Femur (tissue), 1 donor: ENCODE measurements at regions not wholly inside any gene's neighbourhood (a gene's known extent, or its start where the extent isn't known, plus 50 kb on each side); places are given as distances from the start of the nearest gene placed in this dataset.

Source experiments
- DNase-seq: peaks from one replicate; pipeline ENCODE4 v3.0.0-alpha.2; 2017

DNA sequence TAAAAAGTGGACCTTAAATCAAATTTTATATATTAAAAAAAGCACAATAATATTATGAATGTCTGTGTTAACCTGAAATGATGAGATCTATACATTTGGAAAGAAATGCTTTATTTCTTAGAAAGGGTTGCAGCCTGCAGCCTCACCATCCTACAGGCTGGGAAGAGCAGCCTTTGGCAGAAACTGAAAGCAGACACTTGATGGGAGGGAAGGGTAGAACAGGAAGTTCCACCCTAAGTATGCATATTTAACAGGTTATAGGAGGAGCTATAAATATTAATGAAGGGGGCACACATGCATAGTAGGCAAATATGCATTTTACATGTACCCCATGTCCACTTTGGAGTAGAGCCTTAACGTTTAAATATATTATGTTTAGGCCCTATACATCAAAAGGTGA, 498.0 kb downstream of the FLRT2 start:
- DNase-seq: no peak

DNA sequence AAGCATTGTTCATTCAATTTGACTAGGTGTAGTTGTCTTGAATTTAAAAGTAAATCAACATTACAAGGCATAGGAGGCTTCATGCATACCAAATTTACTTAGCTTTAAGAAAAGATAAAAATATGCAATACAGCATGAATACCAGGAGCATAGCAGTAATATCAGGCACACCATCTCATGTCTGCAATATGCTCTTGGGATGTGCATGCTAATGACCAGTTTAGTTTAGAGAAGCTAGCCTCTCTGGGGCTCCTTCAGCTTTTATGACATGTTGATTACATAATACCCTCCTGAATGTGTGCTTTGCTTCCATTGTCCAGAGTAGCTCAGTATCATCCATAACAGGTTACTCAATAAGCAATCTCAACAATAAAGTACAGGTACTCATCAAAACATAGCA, 497.2 kb downstream of the FLRT2 start:
- DNase-seq: no peak

DNA sequence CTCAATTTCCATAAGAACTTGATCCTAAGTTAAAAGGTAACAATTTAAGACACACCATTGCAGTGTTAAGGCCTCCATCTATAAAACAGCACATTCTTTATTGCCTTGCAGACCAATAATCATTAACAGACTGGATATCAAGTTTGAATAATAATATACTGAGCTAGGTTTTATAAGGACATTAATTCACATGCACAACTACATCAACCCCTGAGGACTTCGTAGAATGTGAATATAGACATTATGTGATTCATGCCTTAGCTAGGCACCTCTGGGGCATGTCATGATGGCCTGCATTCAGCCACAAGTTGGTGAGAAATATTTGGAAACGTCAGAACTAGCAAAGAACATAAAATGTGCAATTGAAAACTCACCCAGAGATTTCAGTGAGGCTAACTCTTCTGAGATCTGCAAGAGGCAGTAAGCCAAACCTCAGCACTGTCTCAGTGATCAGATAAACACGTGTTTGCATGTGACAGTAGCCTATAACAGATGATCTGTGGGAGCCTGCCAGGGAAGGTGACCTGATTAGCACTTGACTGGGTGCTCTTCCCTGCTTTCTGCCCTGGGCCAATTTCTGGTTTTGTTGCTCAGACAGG, 492.2 kb downstream of the FLRT2 start:
- DNase-seq: no peak

DNA sequence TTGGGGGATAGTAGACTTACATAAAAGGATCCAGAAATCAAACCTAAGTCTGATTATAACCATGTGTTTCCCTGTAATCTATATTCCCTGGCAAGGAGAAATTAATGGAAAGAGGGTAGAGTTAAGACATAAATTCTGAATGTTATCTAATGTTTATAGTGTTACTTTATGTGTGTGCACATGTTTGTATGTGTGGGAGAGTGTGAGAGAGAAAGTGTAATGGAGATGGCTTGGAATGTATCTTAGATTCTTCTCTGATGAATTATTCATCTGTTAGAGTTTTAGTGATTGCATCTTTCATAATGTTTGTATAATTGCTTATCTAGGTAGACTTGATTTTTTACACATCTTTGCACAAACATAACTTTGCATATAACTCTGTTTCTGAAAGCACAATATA, 490.9 kb downstream of the FLRT2 start:
- no peak for DNase-seq

DNA sequence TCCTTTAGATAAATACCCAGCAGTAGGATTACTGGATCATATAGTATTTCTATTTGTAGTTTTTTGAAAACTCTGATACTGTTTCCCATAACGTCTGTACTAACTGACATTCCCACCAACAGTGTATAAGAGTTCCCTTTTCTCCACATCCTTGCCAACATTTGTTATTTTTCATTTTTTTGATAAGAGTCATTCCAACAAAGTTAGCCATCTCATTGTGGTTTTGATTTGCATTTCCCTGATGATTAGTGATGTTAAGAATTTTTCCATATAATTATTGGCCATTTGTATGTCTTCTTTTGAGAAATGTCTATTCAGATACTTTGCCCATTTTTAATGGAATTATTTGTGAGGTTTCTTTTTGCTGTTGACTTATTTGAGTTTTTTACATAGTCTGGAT, 486.0 kb downstream of the FLRT2 start:
- DNase-seq: no peak

DNA sequence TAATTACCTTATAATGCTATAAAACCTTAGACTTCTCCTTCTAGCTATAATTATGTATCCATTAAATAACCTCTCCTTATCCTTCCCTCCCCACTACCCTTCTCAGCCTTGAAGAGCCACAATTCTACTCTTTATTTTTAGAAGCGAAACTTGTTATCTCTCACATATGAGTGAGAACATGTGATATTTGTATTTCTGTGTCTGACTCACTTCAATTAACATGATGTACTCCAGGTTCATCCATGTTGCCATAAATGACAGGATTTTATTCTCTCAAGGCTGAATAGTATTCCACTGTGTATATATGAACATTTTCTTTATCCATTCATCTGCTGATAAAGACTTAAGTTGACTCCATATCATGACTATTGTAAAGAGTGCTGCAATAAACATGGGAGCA, 485.6 kb downstream of the FLRT2 start:
- no peak for DNase-seq

DNA sequence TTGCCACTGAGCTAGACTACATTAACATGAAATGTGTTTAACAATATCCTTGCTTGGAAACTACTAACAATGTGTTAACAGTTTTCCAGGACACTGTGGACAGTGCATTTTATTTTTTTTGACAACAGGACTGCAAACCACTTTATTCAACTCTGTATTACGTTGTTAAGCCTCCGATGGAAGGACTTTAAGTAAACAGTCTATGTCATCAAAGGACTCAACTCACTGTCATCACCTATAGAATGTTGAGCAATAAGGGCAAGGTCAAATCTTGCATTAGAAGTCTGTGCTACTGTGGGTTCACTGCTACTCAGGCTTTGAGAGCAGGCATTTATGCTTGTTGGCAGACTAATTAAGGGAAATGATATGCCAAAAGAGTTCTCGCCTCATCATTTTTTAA, 483.7 kb downstream of the FLRT2 start:
- no peak for DNase-seq

DNA sequence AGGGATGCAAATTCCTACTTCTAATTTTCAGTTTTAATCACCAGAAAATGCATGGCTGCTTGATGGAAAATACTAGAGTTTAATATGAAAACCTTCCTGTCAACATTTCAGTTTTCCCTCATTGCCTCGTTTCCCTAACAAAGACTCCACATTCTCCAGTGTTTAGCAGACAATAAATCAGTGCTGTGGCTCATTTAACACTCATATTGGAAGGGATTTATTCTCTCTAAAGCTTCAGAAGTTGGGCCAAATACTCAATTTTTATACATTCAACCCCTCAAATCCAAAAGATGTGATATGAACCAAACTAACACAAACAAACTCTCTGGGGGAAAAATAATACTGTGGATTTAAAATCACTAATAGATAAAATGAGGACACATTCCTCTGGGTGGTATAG, 482.5 kb downstream of the FLRT2 start:
- no peak for DNase-seq

DNA sequence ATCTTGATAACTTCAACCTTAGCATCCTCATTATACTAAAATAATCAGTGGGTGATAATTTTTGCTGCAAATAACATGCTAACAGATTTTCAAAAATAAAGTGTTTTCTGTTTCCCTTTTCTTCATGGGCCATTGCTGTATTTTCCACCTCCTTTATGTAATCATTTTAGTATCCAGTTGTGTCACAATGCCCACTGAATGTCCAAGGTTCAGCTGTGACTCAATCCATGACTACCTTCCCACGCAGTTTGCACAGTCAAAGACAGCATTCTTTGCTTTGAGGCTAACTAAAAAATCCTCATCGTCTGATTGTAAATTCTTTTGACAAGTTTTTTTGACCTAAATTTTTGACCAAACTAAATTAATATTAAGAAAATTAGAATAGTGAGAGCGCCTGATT, 474.1 kb downstream of the FLRT2 start:
- no peak for DNase-seq

DNA sequence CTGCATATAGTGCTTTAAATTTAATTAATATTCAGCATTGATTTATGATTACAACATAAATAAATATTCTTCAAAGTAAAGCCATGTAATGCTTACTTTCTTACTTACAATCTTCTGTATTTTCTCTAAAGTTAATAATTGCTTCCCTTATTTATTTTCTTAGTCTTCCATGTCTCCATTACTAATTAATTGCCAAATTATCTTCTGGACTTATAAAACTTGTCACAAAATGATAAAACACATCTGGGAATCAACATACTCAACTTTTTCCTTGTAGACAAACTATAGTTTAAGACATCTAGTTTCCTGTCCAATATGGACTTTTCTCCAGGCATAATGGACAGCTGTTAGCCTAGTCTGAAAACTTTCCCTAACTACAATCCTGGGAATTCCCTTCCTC, 466.6 kb downstream of the FLRT2 start:
- DNase-seq: no peak

DNA sequence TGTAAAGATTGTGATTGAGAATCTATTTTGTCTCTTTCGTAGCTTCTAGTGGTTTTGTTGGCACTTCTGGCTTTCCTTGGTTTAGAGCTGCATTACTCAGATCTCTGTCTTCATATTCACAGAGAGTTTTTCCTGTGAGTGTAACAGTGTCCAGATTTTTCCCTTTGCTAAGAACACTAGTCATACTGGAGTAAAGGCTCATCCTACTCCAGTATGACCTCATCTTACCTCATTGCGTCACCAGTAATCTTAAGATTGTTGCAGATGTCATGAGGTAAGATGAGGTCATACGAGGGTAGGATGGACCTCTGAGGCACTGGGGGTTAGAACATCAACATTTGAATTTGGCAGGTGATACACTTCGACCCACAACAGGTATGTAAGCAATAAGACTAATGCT, 461.2 kb downstream of the FLRT2 start:
- DNase-seq: no peak

DNA sequence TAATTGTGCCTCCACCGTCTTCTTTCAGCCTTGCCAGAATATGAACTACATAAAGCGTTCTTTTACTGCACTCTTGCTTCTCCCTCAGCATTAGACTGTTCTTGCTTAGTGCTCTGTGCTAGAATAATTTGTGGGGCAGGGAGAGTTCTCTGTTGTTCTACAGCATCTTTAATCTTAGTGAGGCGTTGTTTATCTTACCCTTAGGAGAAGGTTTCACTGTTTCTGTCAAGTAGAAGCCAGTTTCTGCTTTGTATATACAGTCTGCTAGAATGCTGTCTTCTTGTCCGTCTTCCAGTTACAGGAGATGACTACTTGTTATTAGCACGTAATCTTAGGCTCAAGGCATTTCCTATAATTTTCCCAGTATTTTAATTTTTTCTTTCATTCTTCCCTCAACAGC, 458.0 kb downstream of the FLRT2 start:
- DNase-seq: no peak

DNA sequence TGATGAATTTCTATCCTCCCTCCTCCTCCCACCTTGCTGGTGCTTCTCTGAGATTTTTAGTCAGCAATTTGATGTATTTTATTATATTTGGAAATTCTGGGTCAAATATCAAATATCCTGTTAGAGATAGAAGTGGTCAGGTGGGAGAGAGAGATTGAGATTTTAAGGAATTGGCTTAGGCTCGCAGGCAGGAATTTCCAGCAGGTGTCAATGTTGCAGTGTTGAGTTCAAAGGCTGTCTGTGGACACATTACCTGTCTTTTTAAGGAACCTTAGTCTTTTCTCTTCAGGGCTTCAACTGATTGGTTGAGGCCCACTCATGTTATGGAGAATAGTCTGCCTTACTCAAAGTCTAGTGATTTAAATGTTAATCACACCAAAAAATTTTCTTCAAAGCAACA, 457.3 kb downstream of the FLRT2 start:
- DNase-seq: no peak

DNA sequence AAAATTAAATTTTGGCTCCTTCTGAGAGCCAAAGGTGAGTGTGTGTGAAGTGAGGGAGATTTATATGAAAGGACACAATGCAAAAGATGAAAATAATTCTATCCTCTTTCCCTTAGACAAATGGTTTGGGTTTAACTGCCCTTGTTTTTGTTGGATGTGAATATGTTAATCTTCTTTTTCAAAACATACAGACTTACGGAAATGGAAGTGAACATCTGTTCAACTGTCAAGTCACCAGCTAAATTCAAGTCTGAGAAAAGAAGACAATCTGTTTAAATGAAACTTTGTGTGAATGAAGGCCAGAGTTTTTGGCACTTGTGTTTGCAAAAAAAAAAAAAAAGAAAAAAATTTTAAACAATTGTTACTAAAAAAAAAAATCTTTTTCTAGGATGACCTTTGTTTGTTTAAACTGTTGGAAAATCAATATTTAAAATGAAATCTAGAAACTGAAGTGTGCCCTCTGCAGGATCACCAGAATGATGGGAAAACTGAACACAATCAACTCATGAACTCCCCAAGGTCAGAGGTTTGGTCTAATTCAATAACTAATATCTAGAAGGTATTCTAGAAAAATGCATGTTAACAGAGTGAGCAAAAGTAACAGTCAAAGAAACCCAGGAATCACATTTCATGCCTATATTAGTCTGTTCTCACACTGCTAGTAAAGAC, 448.8 kb downstream of the FLRT2 start:
- no peak for DNase-seq

DNA sequence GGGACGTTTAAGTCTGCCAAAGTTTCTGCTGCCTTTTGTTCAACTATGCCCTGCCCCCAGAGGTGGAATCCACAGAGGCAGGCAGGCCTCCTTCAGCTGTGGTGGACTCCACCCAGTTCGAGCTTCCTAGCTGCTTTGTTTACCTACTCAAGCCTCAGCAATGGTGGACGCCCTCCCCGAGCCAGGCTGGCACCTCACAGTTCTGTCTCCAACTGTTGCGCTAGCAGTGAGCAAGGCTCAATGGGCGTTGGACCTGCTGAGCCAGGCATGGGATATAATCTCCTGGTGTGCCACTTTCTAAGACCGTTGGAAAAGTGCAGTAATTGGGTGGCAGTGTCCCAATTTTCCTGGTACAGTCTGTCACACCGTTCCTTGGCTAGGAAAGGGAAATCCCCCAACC, 444.7 kb downstream of the FLRT2 start:
- DNase-seq: no peak

DNA sequence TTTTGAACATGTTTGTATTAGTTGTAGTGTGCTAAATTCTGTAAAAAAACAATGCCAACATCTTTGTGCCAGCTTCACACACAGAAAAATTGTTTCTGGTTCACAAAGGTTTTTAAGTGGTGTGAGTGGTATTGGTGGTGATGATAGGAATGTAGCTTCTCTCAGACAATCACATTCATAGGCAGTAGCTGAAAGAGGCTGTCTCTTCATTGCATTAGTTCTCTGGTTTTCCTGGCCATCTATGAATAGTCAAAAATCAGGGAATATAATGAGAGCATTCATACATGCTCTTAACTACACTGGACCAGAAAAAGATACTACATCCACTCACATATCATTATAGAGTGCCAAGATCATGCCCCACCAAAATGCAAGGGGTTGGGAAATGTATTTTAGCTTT, 433.5 kb downstream of the FLRT2 start:
- no peak for DNase-seq

DNA sequence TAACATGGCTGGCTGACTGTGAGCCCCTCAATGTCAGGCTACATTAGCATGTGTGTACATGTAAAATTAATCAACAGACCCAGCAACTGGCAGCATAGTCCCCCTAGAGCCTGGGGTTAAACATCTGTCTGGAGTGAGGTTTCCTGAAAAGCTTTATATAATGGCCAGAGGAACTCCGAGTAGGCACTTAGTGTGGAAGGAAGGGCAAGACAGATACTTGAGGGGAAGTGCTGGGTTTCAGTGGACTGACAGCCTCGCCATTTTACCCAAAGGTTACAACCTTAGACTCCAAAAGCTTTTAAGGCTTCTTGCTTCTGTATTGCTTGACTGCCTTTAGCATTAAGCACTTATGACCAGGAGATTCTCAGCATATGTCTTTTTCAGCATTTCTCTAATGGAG, 430.8 kb downstream of the FLRT2 start:
- no peak for DNase-seq

DNA sequence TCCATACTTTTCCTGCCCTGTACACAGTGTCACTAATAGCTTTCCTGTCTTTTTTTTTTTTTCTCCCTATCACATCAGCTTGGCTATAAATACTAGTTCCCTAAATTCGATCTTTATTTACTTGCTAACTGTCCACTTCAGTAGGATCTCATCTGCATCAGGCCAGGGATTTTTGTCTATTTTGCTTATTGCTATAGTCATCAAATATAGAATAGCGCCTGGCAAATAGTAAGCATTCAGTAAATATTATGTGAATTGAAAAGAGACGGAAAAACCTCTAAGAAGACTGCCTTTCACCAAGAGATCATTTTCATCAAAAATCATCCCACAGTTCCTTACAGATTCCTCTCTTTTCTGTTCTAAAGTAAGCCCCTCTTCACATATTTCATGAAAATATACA, 429.1 kb downstream of the FLRT2 start:
- no peak for DNase-seq

DNA sequence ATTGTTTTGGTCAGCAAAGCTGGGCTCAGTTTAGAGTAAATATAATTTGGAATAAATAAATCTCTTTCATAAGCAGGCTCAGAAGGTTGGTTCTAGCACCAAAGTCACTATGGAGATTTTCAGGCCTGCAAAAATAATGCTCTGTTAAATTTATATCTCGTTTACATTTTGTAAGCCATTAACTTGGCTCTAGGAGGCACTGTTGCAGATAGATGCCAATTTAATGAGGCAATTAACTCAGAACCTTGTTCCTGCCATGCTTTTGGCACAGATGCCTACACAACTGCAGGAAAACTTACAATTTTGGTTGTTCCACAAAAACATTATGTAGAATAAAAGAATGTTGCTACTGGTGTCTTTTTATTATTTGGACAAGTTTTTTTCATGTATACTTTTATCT, 428.1 kb downstream of the FLRT2 start:
- no peak for DNase-seq

DNA sequence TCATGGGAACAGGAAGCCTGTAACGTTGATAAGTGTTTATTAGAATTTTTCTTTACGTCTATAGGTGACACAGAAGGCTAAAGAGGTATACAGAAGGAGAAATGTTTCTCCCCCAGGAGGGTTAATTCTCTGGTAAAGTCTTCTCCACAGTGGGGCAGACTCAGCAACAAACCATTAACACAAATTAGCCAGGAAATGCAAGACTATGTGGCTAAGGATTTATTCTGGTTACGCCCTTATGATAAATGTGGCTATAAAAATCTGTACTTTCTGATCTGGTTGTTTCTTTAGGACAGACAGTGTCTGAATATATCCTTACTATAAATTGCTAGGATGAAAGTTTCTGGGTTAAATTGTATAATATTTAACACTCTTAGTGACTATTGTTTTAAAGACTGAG, 423.3 kb downstream of the FLRT2 start:
- DNase-seq: no peak

DNA sequence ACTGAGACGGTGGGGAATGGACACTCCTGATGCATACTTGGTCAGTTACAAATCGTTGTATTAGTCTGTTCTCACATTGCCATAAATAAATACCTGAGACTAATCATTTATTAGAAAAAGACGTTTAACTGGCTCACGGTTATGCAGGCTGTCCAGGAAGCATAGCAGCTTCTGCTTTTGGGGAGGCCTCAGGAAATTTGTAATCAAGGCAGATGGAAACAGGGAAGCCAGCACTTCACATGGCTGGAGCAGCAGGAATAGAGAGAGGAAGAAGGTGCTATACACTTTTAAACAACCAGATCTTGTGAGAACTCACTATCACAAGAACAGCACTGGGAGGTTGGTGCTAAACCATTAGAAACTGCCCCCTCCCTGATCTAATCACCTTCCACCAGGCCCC, 418.2 kb downstream of the FLRT2 start:
- no peak for DNase-seq

DNA sequence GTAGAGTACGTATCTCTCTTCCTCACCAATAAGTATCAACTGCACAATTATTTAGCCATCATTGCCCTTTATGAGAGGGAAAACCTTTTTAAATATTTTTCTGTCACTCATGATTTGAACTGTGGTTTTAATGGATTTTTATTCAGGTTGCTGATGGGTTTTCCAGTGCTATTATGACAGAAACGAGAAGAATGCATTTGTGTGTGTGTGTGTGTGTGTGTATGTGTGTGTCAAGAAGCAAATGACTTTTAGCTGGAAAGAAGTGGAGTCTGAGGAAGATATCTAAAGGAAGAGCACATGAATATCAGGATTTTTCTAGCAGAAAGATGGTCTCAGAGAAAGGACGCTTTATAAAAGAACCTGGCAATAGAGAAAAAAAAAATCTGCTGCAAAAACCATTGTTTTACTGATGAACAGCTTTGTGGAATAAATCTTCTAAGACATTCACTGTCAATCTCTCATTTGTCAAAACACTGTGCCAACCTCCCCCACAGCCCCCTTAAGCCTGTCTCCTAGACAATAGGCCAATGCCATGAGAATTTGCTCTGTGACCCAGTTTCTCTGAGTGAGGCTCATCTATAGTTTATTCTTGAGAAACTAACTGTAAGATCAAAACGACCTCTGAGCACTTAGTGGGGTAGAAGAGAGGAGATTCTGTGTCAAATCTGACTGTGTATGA, 417.7 kb downstream of the FLRT2 start:
- DNase-seq: no peak

DNA sequence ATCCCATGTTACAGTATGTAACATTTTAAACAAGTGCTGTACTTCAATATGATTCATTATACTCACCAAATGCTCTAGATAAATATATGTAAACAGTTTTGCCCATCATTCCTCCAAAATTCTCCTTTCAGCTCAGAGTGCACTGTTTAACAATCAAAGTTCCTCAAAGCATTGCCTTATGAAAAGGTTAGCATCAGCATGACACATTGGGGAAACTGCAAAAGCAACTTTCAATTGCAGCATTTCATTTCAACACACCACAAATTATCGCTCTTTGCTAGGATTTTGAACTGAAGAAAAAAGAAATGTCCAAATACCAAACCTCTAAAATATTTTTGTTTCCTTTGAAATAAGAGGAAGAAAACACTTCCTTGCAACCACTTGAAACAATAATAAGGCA, 413.2 kb downstream of the FLRT2 start:
- DNase-seq: no peak

DNA sequence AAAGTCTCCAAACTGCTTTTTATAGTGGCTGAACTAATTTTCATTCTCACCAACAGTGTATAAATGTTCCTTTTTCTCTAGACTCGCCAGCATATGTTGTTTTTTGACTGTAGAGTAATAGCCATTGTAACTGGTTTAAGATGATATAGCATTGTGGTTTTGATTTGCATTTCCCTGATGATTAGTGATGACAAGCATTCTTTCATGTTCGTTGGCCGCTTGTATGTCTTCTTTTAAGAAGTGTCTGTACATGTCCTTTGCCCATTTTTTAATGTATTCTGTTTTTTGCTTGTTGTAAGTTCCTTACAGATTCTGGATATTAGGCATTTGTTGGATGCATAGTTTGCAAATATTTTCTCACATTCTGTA, 404.9 kb downstream of the FLRT2 start:
- no peak for DNase-seq
